Neural cell (in vitro differentiated cells): ENCODE measurements at regions not wholly inside any gene's neighbourhood (a gene's known extent, or its start where the extent isn't known, plus 50 kb on each side); places are given as distances from the start of the nearest gene placed in this dataset.

Experiments
- H2AFZ ChIP-seq: fragments of 200-600, 300-800 bp; sonication (generic), shearing (Covaris generic); 2 replicates; pipeline ENCODE4 v1.6.0; 2014; ENCODE audit warnings: low read depth, mild to moderate bottlenecking, antibody characterized with exemption, low read length, moderate library complexity
- H3F3A ChIP-seq: fragments of 200-600 bp; shearing (Covaris generic); 2 replicates; pipeline ENCODE4 v1.6.1; 2016; ENCODE audit warnings: mild to moderate bottlenecking, moderate library complexity, mixed read lengths, antibody characterized with exemption, low read length; ENCODE audit not compliant: insufficient read depth, poor library complexity, severe bottlenecking
- H3K27ac ChIP-seq: fragments of 200-600, 300-800 bp; sonication (generic), shearing (Covaris generic); 2 replicates; pipeline ENCODE4 v1.5.1; 2014; ENCODE audit warnings: mild to moderate bottlenecking, low read length, moderate library complexity
- H3K27me3 ChIP-seq: fragments of 300-800, 200-600 bp; sonication (generic), shearing (Covaris generic); 2 replicates; pipeline ENCODE4 v1.6.0; 2014; ENCODE audit warnings: mild to moderate bottlenecking, low read depth, low read length, moderate library complexity; ENCODE audit not compliant: insufficient read depth
- H3K36me3 ChIP-seq: fragments of 300-800, 200-600 bp; sonication (generic), shearing (Covaris generic); 2 replicates; pipeline ENCODE4 v1.5.1; 2014; ENCODE audit warnings: mild to moderate bottlenecking, antibody characterized with exemption, low read length, moderate library complexity; ENCODE audit not compliant: insufficient read depth
- H3K4me2 ChIP-seq: fragments of 300-800, 200-600 bp; sonication (generic), shearing (Covaris generic); 2 replicates; pipeline ENCODE4 v1.6.0; 2014; ENCODE audit warnings: mild to moderate bottlenecking, low read length
- H3K4me3 ChIP-seq: fragments of 300-800, 200-600 bp; sonication (generic), shearing (Covaris generic); 2 replicates; pipeline ENCODE4 v1.5.1; 2014; ENCODE audit warnings: mild to moderate bottlenecking, low read length, moderate library complexity
- H3K79me2 ChIP-seq: fragments of 200-600 bp; shearing (Covaris generic); replicated peaks from 2 replicates; pipeline ENCODE4 v1.6.0; 2014; ENCODE audit warnings: mild to moderate bottlenecking, low read length, moderate library complexity; ENCODE audit not compliant: insufficient read depth
- H3K9ac ChIP-seq: fragments of 300-800, 200-600 bp; sonication (generic), shearing (Covaris generic); 2 replicates; pipeline ENCODE4 v1.6.1; 2016; ENCODE audit warnings: mild to moderate bottlenecking, low read length, mixed read lengths
- H3K9me2 ChIP-seq: fragments of 200-600 bp; shearing (Covaris generic); 2 replicates; pipeline ENCODE4 v1.6.1; 2016; ENCODE audit warnings: mild to moderate bottlenecking, low read length, mixed read lengths; ENCODE audit not compliant: insufficient read depth
- H3K9me3 ChIP-seq: fragments of 200-600, 300-800 bp; sonication (generic), shearing (Covaris generic); 2 replicates; pipeline ENCODE4 v1.6.1; 2016; ENCODE audit warnings: mild to moderate bottlenecking, mixed run types, low read length, moderate library complexity, mixed read lengths
- H4K20me1 ChIP-seq: fragments of 200-600 bp; shearing (Covaris generic); 2 replicates; pipeline ENCODE4 v1.6.1; 2016; ENCODE audit warnings: mild to moderate bottlenecking, mixed run types; ENCODE audit not compliant: insufficient read depth
- CTCF ChIP-seq: fragments of 450-650 bp; IDR thresholded peaks from 2 replicates; pipeline ENCODE4 v1.5.1; 2014; ENCODE audit warnings: antibody characterized with exemption, mild to moderate bottlenecking, moderate library complexity; ENCODE audit not compliant: poor library complexity, severe bottlenecking
- EP300 ChIP-seq: fragments of 450-650 bp; conservative IDR thresholded peaks from 2 replicates; pipeline ENCODE4 v1.6.1; 2014; ENCODE audit warnings: antibody characterized with exemption, mild to moderate bottlenecking, moderate library complexity; ENCODE audit not compliant: poor library complexity, severe bottlenecking
- EZH2 ChIP-seq: fragments of 200-600, 300-800 bp; shearing (Covaris generic), sonication (generic); IDR thresholded peaks from 2 replicates; pipeline ENCODE4 v1.6.1; 2014; ENCODE audit warnings: antibody characterized with exemption, low read length, borderline replicate concordance, mild to moderate bottlenecking; ENCODE audit not compliant: insufficient read depth, poor library complexity, severe bottlenecking
- MXI1 ChIP-seq: fragments of 450-650 bp; conservative IDR thresholded peaks from 2 replicates; pipeline ENCODE4 v1.6.1; 2014; ENCODE audit warnings: antibody characterized with exemption, mild to moderate bottlenecking; ENCODE audit not compliant: poor library complexity, severe bottlenecking
- POLR2AphosphoS5 ChIP-seq: IDR thresholded peaks from 2 replicates; pipeline ENCODE4 v1.6.1; 2012
- RAD21 ChIP-seq: fragments of 450-650 bp; conservative IDR thresholded peaks from 2 replicates; pipeline ENCODE4 v1.6.1; 2014; ENCODE audit warnings: antibody characterized with exemption, mild to moderate bottlenecking, moderate library complexity
- SMC3 ChIP-seq: fragments of 450-650 bp; conservative IDR thresholded peaks from 2 replicates; pipeline ENCODE4 v1.6.1; 2014; ENCODE audit warnings: antibody characterized with exemption, mild to moderate bottlenecking, moderate library complexity; ENCODE audit not compliant: poor library complexity
- TAF1 ChIP-seq: IDR thresholded peaks from 2 replicates; pipeline ENCODE4 v1.6.1; 2012; ENCODE audit warnings: low read depth
- TF ChIP-seq, protein P1 (sequence below): IDR thresholded peaks from 2 replicates; pipeline ENCODE4 v1.6.1; 2012; ENCODE audit warnings: borderline replicate concordance

GRCh38 chr2:191618046-191618780, 59.7 kb upstream of the NABP1 start:
- H3K79me2 ChIP-seq = no peaks in the 10 kb centered on the region
- H2AFZ ChIP-seq = no peak overlapping the region
- H3K9ac ChIP-seq = no peak overlapping the region
- H4K20me1 ChIP-seq = no peaks in the 10 kb centered on the region
- no peak overlapping the region for H3K27ac ChIP-seq
- TF ChIP-seq EZH2 = no peak
- TF ChIP-seq CTCF = no peak
- TF ChIP-seq MXI1 = no peak
- TF ChIP-seq, protein P1, sequence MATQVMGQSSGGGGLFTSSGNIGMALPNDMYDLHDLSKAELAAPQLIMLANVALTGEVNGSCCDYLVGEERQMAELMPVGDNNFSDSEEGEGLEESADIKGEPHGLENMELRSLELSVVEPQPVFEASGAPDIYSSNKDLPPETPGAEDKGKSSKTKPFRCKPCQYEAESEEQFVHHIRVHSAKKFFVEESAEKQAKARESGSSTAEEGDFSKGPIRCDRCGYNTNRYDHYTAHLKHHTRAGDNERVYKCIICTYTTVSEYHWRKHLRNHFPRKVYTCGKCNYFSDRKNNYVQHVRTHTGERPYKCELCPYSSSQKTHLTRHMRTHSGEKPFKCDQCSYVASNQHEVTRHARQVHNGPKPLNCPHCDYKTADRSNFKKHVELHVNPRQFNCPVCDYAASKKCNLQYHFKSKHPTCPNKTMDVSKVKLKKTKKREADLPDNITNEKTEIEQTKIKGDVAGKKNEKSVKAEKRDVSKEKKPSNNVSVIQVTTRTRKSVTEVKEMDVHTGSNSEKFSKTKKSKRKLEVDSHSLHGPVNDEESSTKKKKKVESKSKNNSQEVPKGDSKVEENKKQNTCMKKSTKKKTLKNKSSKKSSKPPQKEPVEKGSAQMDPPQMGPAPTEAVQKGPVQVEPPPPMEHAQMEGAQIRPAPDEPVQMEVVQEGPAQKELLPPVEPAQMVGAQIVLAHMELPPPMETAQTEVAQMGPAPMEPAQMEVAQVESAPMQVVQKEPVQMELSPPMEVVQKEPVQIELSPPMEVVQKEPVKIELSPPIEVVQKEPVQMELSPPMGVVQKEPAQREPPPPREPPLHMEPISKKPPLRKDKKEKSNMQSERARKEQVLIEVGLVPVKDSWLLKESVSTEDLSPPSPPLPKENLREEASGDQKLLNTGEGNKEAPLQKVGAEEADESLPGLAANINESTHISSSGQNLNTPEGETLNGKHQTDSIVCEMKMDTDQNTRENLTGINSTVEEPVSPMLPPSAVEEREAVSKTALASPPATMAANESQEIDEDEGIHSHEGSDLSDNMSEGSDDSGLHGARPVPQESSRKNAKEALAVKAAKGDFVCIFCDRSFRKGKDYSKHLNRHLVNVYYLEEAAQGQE = no peak
- no peak for TF ChIP-seq RAD21
- TF ChIP-seq SMC3 = no peak
- no peak for TF ChIP-seq EP300
- no peak for TF ChIP-seq TAF1
- no peak for TF ChIP-seq POLR2AphosphoS5
- H3K36me3 ChIP-seq = no peaks in the 10 kb centered on the region
- no peaks in the 10 kb centered on the region for H3K27me3 ChIP-seq
- no peaks in the 10 kb centered on the region for H3K9me3 ChIP-seq
- H3K9me2 ChIP-seq = no peaks in the 10 kb centered on the region
- no peak overlapping the region for H3K4me2 ChIP-seq
- H3F3A ChIP-seq = no peaks in the 10 kb centered on the region
- no peak overlapping the region for H3K4me3 ChIP-seq

- Histone ChIP-seq H2AFZ (no peak overlapping the region), H3K4me3 (no peak overlapping the region), H3F3A (no peaks in the 10 kb centered on the region), H3K36me3 (no peaks in the 10 kb centered on the region), H3K9me2 (no peaks in the 10 kb centered on the region), H3K4me2 (no peak overlapping the region), H3K9me3 (no peaks in the 10 kb centered on the region), H3K79me2 (no peaks in the 10 kb centered on the region), H3K27ac (no peak overlapping the region), H3K27me3 (no peaks in the 10 kb centered on the region), H4K20me1 (no peaks in the 10 kb centered on the region), H3K9ac (no peak overlapping the region)
- TF ChIP-seq TAF1 (no peak), POLR2AphosphoS5 (no peak), CTCF (no peak), SMC3 (no peak), EZH2 (no peak)
Observed at GRCh38 chr2:191618786-191619185, 59.1 kb upstream of the NABP1 start.
